ENCODE measurements at regions not wholly inside any gene's neighbourhood (a gene's known extent, or its start where the extent isn't known, plus 50 kb on each side); places are given as distances from the start of the nearest gene placed in this dataset.

GRCh38 chr10:88028072-88028471 lies 164.6 kb downstream of the PTEN start:
- Mint-ChIP-seq H3K36me3 (no peaks in the 10 kb centered on the region), H3K27ac (no peak overlapping the region), H3K9me3 (no peaks in the 10 kb centered on the region), H3K27me3 (ENCODE audit: insufficient read depth, low read depth) (no peaks in the 10 kb centered on the region), H3K4me1 (peaks cover 4% of the 10 kb centered on the region), H3K4me3 (no peak overlapping the region)
- H2AFZ ChIP-seq (replicated peaks): no peak overlapping the region
- no peak overlapping the region for H3K27ac ChIP-seq
- H3K79me2 ChIP-seq (ENCODE audit: low read depth): no peaks in the 10 kb centered on the region
- H3K9ac ChIP-seq: no peak overlapping the region
- no peaks in the 10 kb centered on the region for H4K20me1 ChIP-seq (ENCODE audit: low read depth)
- H3K27me3 ChIP-seq: no peaks in the 10 kb centered on the region
- TF ChIP-seq EZH2phosphoT487 (IDR thresholded peaks at IDR 0.05) (no peak), EZH2 (IDR thresholded peaks at IDR 0.05) (no peak), CTCF (IDR thresholded peaks at IDR 0.05) (no peak)
- no peak for DNase-seq (ENCODE audit: low spot score)
- H3K9me3 ChIP-seq (ENCODE audit: low read depth): no peaks in the 10 kb centered on the region
- H3F3A ChIP-seq (ENCODE audit: low read depth): no peaks in the 10 kb centered on the region
- H3K4me3 ChIP-seq: no peak overlapping the region
- no peaks in the 10 kb centered on the region for H3K4me1 ChIP-seq
- no peaks in the 10 kb centered on the region for H3K36me3 ChIP-seq
- H3K4me2 ChIP-seq: no peak overlapping the region

- H3K4me1 ChIP-seq: no peaks in the 10 kb centered on the region
- H3K36me3 Mint-ChIP-seq: no peaks in the 10 kb centered on the region
- no peaks in the 10 kb centered on the region for H3K36me3 ChIP-seq
- H3K27ac ChIP-seq: no peak overlapping the region
- H3K9ac ChIP-seq: no peak overlapping the region
- TF ChIP-seq EZH2phosphoT487 (IDR thresholded peaks at IDR 0.05) (no peak), CTCF (IDR thresholded peaks at IDR 0.05) (no peak), EZH2 (IDR thresholded peaks at IDR 0.05) (no peak)
- no peaks in the 10 kb centered on the region for H3F3A ChIP-seq (ENCODE audit: low read depth)
- no peaks in the 10 kb centered on the region for H3K27me3 ChIP-seq
- H3K27ac Mint-ChIP-seq: no peak overlapping the region
- no peak overlapping the region for H3K4me3 ChIP-seq
- DNase-seq (ENCODE audit: low spot score): no peak
- H3K9me3 ChIP-seq (ENCODE audit: low read depth): no peaks in the 10 kb centered on the region
- H3K4me1 Mint-ChIP-seq: peaks cover 4% of the 10 kb centered on the region
- H4K20me1 ChIP-seq (ENCODE audit: low read depth): no peaks in the 10 kb centered on the region
- no peak overlapping the region for H2AFZ ChIP-seq (replicated peaks)
- no peaks in the 10 kb centered on the region for H3K27me3 Mint-ChIP-seq (ENCODE audit: insufficient read depth, low read depth)
- no peak overlapping the region for H3K4me3 Mint-ChIP-seq
- H3K9me3 Mint-ChIP-seq: no peaks in the 10 kb centered on the region
- no peaks in the 10 kb centered on the region for H3K79me2 ChIP-seq (ENCODE audit: low read depth)
- no peak overlapping the region for H3K4me2 ChIP-seq
Observed at GRCh38 chr10:88028654-88029053, 165.2 kb downstream of the PTEN start.

- Mint-ChIP-seq H3K27ac (no peak overlapping the region), H3K4me3 (no peak overlapping the region), H3K4me1 (peaks cover 4% of the 10 kb centered on the region), H3K27me3 (ENCODE audit: insufficient read depth, low read depth) (no peaks in the 10 kb centered on the region), H3K36me3 (no peaks in the 10 kb centered on the region), H3K9me3 (no peaks in the 10 kb centered on the region)
- H3K79me2 ChIP-seq (ENCODE audit: low read depth): no peaks in the 10 kb centered on the region
- H3K9ac ChIP-seq: no peak overlapping the region
- DNase-seq (ENCODE audit: low spot score): no peak
- H3K4me2 ChIP-seq: no peak overlapping the region
- no peaks in the 10 kb centered on the region for H3K9me3 ChIP-seq (ENCODE audit: low read depth)
- H3K4me1 ChIP-seq: no peaks in the 10 kb centered on the region
- no peak overlapping the region for H2AFZ ChIP-seq (replicated peaks)
- no peak for TF ChIP-seq EZH2phosphoT487 (IDR thresholded peaks at IDR 0.05)
- TF ChIP-seq CTCF (IDR thresholded peaks at IDR 0.05): no peak
- no peak for TF ChIP-seq EZH2 (IDR thresholded peaks at IDR 0.05)
- no peaks in the 10 kb centered on the region for H3K27me3 ChIP-seq
- no peaks in the 10 kb centered on the region for H4K20me1 ChIP-seq (ENCODE audit: low read depth)
- no peaks in the 10 kb centered on the region for H3F3A ChIP-seq (ENCODE audit: low read depth)
- H3K27ac ChIP-seq: no peak overlapping the region
- no peak overlapping the region for H3K4me3 ChIP-seq
- no peaks in the 10 kb centered on the region for H3K36me3 ChIP-seq
Observed at GRCh38 chr10:88032566-88032965, 169.1 kb downstream of the PTEN start.

GRCh38 chr10:88033385-88033784 lies 170.0 kb downstream of the PTEN start:
- Mint-ChIP-seq H3K4me3 (no peak overlapping the region), H3K27ac (no peak overlapping the region), H3K9me3 (no peaks in the 10 kb centered on the region), H3K4me1 (no peaks in the 10 kb centered on the region), H3K36me3 (no peaks in the 10 kb centered on the region), H3K27me3 (ENCODE audit: insufficient read depth, low read depth) (no peaks in the 10 kb centered on the region)
- peak overlapping the region; percentile 23 for H2AFZ ChIP-seq (replicated peaks)
- no peak overlapping the region for H3K27ac ChIP-seq
- H3K9ac ChIP-seq: no peak overlapping the region
- TF ChIP-seq EZH2phosphoT487 (IDR thresholded peaks at IDR 0.05) (no peak), EZH2 (IDR thresholded peaks at IDR 0.05) (no peak), CTCF (IDR thresholded peaks at IDR 0.05) (no peak)
- H3K4me1 ChIP-seq: no peaks in the 10 kb centered on the region
- no peaks in the 10 kb centered on the region for H3F3A ChIP-seq (ENCODE audit: low read depth)
- no peak overlapping the region for H3K4me2 ChIP-seq
- H3K9me3 ChIP-seq (ENCODE audit: low read depth): no peaks in the 10 kb centered on the region
- H3K27me3 ChIP-seq: no peaks in the 10 kb centered on the region
- no peaks in the 10 kb centered on the region for H3K36me3 ChIP-seq
- no peak for DNase-seq (ENCODE audit: low spot score)
- H3K4me3 ChIP-seq: no peak overlapping the region
- no peaks in the 10 kb centered on the region for H3K79me2 ChIP-seq (ENCODE audit: low read depth)
- no peaks in the 10 kb centered on the region for H4K20me1 ChIP-seq (ENCODE audit: low read depth)

Measured in neural progenitor cell (in vitro differentiated cells).